ENCODE measurements at regions not wholly inside any gene's neighbourhood (a gene's known extent, or its start where the extent isn't known, plus 50 kb on each side); places are given as distances from the start of the nearest gene placed in this dataset.

GRCh38 chr6:76631622-76632021 is 559.2 kb upstream of the IMPG1 start:
- TF ChIP-seq CTCF (IDR thresholded peaks at IDR 0.05; ENCODE audit: unreplicated experiment), result no peak
- Mint-ChIP-seq H3K36me3 (ENCODE audit: insufficient read depth, unreplicated experiment) (no peaks in the 10 kb centered on the region), H3K4me3 (ENCODE audit: low read depth, unreplicated experiment) (no peak overlapping the region), H3K27me3 (ENCODE audit: unreplicated experiment) (peaks cover 9% of the 10 kb centered on the region), H3K9me3 (ENCODE audit: low read depth, unreplicated experiment) (peaks cover 2% of the 10 kb centered on the region), H3K27ac (ENCODE audit: unreplicated experiment) (no peak overlapping the region), H3K4me1 (ENCODE audit: low read depth, unreplicated experiment) (no peaks in the 10 kb centered on the region)
- DNase-seq, result no peak
- CTCF ChIA-PET, result no interaction called here
- intact Hi-C loops (cut with micrococcal nuclease; ENCODE audit: unreplicated experiment), result no loop called here
- no TSS peak for BruUV-seq (replicated peaks)

DNA sequence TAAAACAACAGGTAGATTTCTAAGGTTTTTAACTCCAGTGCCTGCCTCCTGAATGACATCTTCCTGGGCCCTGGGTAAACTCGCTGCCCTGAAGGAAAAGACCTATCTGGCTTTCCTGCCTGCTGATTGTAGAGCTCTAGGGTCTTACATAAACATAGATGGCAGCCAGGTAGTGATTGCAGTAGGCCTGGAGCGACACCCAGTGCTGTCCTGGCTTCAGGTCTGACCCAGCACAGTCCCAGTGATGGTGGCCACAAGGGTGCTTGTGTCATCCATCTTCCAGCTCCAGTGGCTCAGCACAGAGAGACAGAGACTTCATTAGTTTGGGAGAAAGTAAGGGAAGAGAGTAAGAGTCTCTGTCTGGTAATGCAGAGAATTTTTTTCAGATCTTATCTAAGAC is 542.9 kb upstream of the IMPG1 start:
- no peaks in the 10 kb centered on the region for H3K27me3 Mint-ChIP-seq (ENCODE audit: unreplicated experiment)
- H3K36me3 Mint-ChIP-seq (ENCODE audit: insufficient read depth, unreplicated experiment), result no peaks in the 10 kb centered on the region
- no peaks in the 10 kb centered on the region for H3K9me3 Mint-ChIP-seq (ENCODE audit: low read depth, unreplicated experiment)
- no peak for TF ChIP-seq CTCF (IDR thresholded peaks at IDR 0.05; ENCODE audit: unreplicated experiment)
- CTCF ChIA-PET, result no interaction called here
- BruUV-seq (replicated peaks), result no TSS peak
- DNase-seq, result peak; percentile 2
- no peak overlapping the region for H3K4me3 Mint-ChIP-seq (ENCODE audit: low read depth, unreplicated experiment)
- H3K27ac Mint-ChIP-seq (ENCODE audit: unreplicated experiment), result no peak overlapping the region
- intact Hi-C loops (cut with micrococcal nuclease; ENCODE audit: unreplicated experiment), result no loop called here
- H3K4me1 Mint-ChIP-seq (ENCODE audit: low read depth, unreplicated experiment), result no peaks in the 10 kb centered on the region

DNA sequence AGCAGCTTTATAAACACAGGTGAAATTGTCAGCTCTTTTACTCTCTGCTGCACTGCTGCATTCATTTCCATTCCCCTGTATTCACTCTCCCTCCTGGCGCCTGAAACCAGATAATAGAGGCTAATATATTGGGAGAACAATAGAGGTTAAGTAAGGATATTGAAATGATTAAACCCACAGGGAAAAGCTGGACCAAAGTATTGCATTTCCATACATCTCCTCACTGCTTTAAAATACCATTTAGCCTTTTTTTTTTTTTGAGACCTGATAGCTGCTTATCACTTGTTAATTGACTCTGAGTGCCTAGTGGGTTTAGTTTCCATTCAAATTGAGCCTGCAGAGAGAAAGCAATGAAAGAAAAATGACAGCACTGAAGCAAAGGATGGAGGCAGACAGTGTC is 540.5 kb upstream of the IMPG1 start:
- no peak overlapping the region for H3K27ac Mint-ChIP-seq (ENCODE audit: unreplicated experiment)
- no peak overlapping the region for H3K4me3 Mint-ChIP-seq (ENCODE audit: low read depth, unreplicated experiment)

GRCh38 chr6:76609160-76609559 is 536.7 kb upstream of the IMPG1 start:
- intact Hi-C loops (cut with micrococcal nuclease; ENCODE audit: unreplicated experiment), result no loop called here
- no peak overlapping the region for H3K27ac Mint-ChIP-seq (ENCODE audit: unreplicated experiment)
- no peaks in the 10 kb centered on the region for H3K9me3 Mint-ChIP-seq (ENCODE audit: low read depth, unreplicated experiment)
- CTCF ChIA-PET, result no interaction called here
- H3K36me3 Mint-ChIP-seq (ENCODE audit: insufficient read depth, unreplicated experiment), result no peaks in the 10 kb centered on the region
- TF ChIP-seq CTCF (IDR thresholded peaks at IDR 0.05; ENCODE audit: unreplicated experiment), result no peak
- no peak overlapping the region for H3K4me3 Mint-ChIP-seq (ENCODE audit: low read depth, unreplicated experiment)
- H3K27me3 Mint-ChIP-seq (ENCODE audit: unreplicated experiment), result no peaks in the 10 kb centered on the region
- no peaks in the 10 kb centered on the region for H3K4me1 Mint-ChIP-seq (ENCODE audit: low read depth, unreplicated experiment)
- BruUV-seq (replicated peaks), result no TSS peak
- no peak for DNase-seq

More for the DNA sequence above, 540.5 kb upstream of the IMPG1 start:
- Mint-ChIP-seq H3K9me3 (ENCODE audit: low read depth, unreplicated experiment) (no peaks in the 10 kb centered on the region), H3K27me3 (ENCODE audit: unreplicated experiment) (no peaks in the 10 kb centered on the region), H3K4me1 (ENCODE audit: low read depth, unreplicated experiment) (no peaks in the 10 kb centered on the region), H3K36me3 (ENCODE audit: insufficient read depth, unreplicated experiment) (no peaks in the 10 kb centered on the region)
- no peak for DNase-seq
- intact Hi-C loops (cut with micrococcal nuclease; ENCODE audit: unreplicated experiment), result no loop called here
- no peak for TF ChIP-seq CTCF (IDR thresholded peaks at IDR 0.05; ENCODE audit: unreplicated experiment)
- CTCF ChIA-PET, result no interaction called here
- BruUV-seq (replicated peaks), result no TSS peak

GRCh38 chr6:76594109-76594508 is 521.6 kb upstream of the IMPG1 start:
- Mint-ChIP-seq H3K9me3 (ENCODE audit: low read depth, unreplicated experiment) (no peaks in the 10 kb centered on the region), H3K27ac (ENCODE audit: unreplicated experiment) (no peak overlapping the region), H3K36me3 (ENCODE audit: insufficient read depth, unreplicated experiment) (no peaks in the 10 kb centered on the region), H3K4me1 (ENCODE audit: low read depth, unreplicated experiment) (no peaks in the 10 kb centered on the region), H3K27me3 (ENCODE audit: unreplicated experiment) (no peaks in the 10 kb centered on the region), H3K4me3 (ENCODE audit: low read depth, unreplicated experiment) (no peak overlapping the region)
- no peak for TF ChIP-seq CTCF (IDR thresholded peaks at IDR 0.05; ENCODE audit: unreplicated experiment)
- BruUV-seq (replicated peaks), result no TSS peak
- intact Hi-C loops (cut with micrococcal nuclease; ENCODE audit: unreplicated experiment), result no loop called here
- DNase-seq, result no peak
- CTCF ChIA-PET, result no interaction called here

Measured in Calu3 (cell line).